Glutamatergic neuron (in vitro differentiated cells): ENCODE measurements at regions not wholly inside any gene's neighbourhood (a gene's known extent, or its start where the extent isn't known, plus 50 kb on each side); places are given as distances from the start of the nearest gene placed in this dataset.

Experiments
- DNase-seq: peaks from one replicate; pipeline ENCODE4 v3.0.0; 2022
- H3K27ac Mint-ChIP-seq: one replicate; pipeline ENCODE4 v1.8.0; 2020; ENCODE audit warnings: mild to moderate bottlenecking, mixed read lengths, inconsistent platforms; ENCODE audit not compliant: unreplicated experiment
- H3K27me3 Mint-ChIP-seq: one replicate; pipeline ENCODE4 v1.8.0; 2020; ENCODE audit warnings: mild to moderate bottlenecking, moderate library complexity, mixed read lengths, inconsistent platforms; ENCODE audit not compliant: unreplicated experiment
- H3K36me3 Mint-ChIP-seq: one replicate; pipeline ENCODE4 v1.8.0; 2020; ENCODE audit warnings: mild to moderate bottlenecking, mixed read lengths, inconsistent platforms; ENCODE audit not compliant: unreplicated experiment
- H3K4me1 Mint-ChIP-seq: one replicate; pipeline ENCODE4 v1.8.0; 2020; ENCODE audit warnings: mild to moderate bottlenecking, low read depth, mixed read lengths, inconsistent platforms; ENCODE audit not compliant: unreplicated experiment
- H3K4me3 Mint-ChIP-seq: one replicate; pipeline ENCODE4 v1.8.0; 2020; ENCODE audit warnings: mild to moderate bottlenecking, mixed read lengths, inconsistent platforms; ENCODE audit not compliant: unreplicated experiment
- H3K9me3 Mint-ChIP-seq: one replicate; pipeline ENCODE4 v1.8.0; 2020; ENCODE audit warnings: mild to moderate bottlenecking, moderate library complexity, mixed read lengths, inconsistent platforms; ENCODE audit not compliant: unreplicated experiment
- TF ChIP-seq, protein P1 (sequence below): fragments of 200-600 bp; sonication (generic); IDR thresholded peaks from one replicate; pipeline ENCODE4 v1.5.0; 2021; ENCODE audit not compliant: partially characterized antibody, unreplicated experiment

DNA sequence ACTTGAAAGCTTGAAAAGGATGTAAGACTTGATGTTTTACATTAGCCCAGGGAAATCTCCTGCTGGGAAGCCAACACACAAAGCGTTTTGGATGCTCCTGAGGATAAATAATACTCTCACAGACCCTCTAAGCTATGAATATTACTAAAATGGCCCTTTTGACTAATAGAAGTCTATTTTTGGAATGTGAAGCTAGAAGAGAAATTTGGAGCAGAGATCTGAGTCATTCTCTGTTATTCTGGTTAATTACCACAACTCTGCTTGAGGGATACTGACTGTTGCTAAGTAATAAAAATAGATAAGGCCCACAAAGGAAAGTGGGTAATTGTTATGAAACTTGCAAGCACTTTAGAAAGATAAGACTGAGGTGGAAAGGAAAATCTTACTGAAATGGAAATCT is 346.2 kb upstream of the STXBP6 start:
- H3K27me3 Mint-ChIP-seq: no peaks in the 10 kb centered on the region
- H3K36me3 Mint-ChIP-seq: no peaks in the 10 kb centered on the region
- peaks cover 2% of the 10 kb centered on the region for H3K4me1 Mint-ChIP-seq

DNA sequence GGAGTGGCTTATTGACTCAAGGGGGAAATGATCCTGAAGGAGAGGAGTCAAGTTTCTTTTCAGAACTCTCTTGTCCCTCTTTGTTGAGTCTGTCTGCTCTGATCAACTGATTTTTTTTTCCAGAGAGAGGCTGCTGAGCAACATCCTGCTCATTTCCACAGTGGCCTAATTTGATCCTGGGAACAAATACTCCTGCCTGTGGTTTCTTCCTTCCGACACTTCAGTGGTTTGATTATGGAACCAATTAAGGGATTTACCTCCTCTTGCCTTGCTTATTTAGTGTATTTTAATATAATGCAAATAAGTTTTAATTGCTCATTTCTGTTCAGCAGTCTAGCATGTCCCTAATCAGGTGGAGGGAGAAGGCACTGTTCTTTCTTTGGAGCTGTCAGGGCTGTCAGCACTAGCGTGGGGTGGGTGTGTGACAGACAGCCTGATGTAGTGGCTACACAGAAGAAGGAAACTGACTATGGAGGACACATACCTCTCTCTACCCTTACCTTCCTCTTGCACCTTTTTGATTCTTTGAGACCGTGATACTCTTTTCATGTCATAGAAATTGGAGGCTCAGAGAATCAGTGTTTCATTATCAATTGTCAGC is 344.9 kb upstream of the STXBP6 start:
- peaks cover 2% of the 10 kb centered on the region for H3K4me1 Mint-ChIP-seq
- no peaks in the 10 kb centered on the region for H3K27me3 Mint-ChIP-seq
- no peak for DNase-seq
- TF ChIP-seq, protein P1, sequence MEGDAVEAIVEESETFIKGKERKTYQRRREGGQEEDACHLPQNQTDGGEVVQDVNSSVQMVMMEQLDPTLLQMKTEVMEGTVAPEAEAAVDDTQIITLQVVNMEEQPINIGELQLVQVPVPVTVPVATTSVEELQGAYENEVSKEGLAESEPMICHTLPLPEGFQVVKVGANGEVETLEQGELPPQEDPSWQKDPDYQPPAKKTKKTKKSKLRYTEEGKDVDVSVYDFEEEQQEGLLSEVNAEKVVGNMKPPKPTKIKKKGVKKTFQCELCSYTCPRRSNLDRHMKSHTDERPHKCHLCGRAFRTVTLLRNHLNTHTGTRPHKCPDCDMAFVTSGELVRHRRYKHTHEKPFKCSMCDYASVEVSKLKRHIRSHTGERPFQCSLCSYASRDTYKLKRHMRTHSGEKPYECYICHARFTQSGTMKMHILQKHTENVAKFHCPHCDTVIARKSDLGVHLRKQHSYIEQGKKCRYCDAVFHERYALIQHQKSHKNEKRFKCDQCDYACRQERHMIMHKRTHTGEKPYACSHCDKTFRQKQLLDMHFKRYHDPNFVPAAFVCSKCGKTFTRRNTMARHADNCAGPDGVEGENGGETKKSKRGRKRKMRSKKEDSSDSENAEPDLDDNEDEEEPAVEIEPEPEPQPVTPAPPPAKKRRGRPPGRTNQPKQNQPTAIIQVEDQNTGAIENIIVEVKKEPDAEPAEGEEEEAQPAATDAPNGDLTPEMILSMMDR: no peak
- H3K4me3 Mint-ChIP-seq: no peak overlapping the region
- no peaks in the 10 kb centered on the region for H3K9me3 Mint-ChIP-seq
- H3K36me3 Mint-ChIP-seq: no peaks in the 10 kb centered on the region
- H3K27ac Mint-ChIP-seq: no peak overlapping the region

More for the DNA sequence above, 346.2 kb upstream of the STXBP6 start:
- DNase-seq: no peak
- TF ChIP-seq, protein P1: no peak
- no peak overlapping the region for H3K27ac Mint-ChIP-seq
- H3K9me3 Mint-ChIP-seq: no peaks in the 10 kb centered on the region
- no peak overlapping the region for H3K4me3 Mint-ChIP-seq

DNA sequence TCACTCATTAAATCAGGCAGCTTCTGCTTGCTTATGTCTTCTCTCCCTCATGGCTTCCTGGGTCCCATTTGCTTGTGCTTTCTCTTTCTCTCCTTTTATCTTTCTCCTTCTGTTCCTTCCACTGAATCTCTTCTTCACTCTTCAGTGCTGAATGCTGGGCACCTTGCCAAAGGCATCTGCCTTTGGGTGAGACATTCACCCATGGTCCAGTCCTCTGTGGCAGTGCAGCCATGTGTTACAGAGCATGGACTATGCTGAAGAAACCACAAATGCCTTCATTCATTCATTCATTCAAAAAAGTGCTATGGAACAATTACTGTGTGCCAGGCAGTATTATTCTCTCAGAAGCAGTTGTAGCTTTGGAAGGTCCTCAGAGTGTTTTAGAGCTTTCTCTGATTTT is 344.4 kb upstream of the STXBP6 start:
- TF ChIP-seq, protein P1: no peak
- peaks cover 2% of the 10 kb centered on the region for H3K4me1 Mint-ChIP-seq
- H3K9me3 Mint-ChIP-seq: no peaks in the 10 kb centered on the region
- no peaks in the 10 kb centered on the region for H3K36me3 Mint-ChIP-seq
- H3K27ac Mint-ChIP-seq: no peak overlapping the region
- H3K4me3 Mint-ChIP-seq: no peak overlapping the region
- DNase-seq: no peak
- no peaks in the 10 kb centered on the region for H3K27me3 Mint-ChIP-seq

DNA sequence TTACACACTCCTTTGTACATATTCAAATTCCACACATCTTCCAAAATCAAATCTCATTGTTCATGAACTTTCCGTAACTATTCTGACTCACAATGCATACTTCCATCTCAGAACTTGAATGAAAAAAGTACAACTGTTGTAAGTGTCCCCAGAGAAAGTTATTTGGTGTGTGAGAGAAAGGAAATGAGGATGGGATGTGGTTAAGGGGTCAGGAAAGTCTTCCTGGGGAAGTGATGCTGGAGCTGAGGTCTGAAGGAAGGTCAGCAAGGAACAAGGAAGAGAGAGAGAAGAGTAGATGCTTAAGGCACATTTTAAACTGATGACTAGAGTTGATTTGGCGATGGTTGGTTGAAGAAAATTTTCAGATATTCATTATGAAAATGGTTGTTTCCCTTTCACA is 340.0 kb upstream of the STXBP6 start:
- H3K36me3 Mint-ChIP-seq: no peaks in the 10 kb centered on the region
- TF ChIP-seq, protein P1: no peak
- no peaks in the 10 kb centered on the region for H3K27me3 Mint-ChIP-seq
- H3K27ac Mint-ChIP-seq: no peak overlapping the region
- H3K9me3 Mint-ChIP-seq: no peaks in the 10 kb centered on the region
- peaks cover 2% of the 10 kb centered on the region for H3K4me1 Mint-ChIP-seq
- DNase-seq: no peak
- H3K4me3 Mint-ChIP-seq: no peak overlapping the region

DNA sequence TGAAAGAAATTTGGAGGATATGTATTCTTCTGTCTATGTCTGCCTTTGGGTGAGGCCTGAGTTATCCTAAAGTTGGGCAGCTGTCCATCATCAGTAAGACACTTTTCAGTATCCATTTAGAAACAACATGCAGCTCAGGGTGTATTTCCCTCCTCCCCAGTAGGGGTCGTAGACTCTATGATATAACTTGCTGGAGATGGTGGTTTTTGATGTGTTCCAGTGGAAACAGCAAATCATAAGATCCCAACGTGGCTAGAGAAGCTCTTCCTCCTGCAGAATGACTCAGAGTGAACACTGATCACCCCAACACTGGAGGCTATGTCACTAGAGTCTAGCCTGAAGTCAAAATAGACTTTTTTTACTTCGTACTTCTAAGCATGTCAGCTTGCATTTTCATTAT is 331.6 kb upstream of the STXBP6 start:
- TF ChIP-seq, protein P1: peak; percentile 54
- H3K27ac Mint-ChIP-seq: no peak overlapping the region
- no peaks in the 10 kb centered on the region for H3K9me3 Mint-ChIP-seq
- H3K4me3 Mint-ChIP-seq: no peak overlapping the region
- no peaks in the 10 kb centered on the region for H3K27me3 Mint-ChIP-seq
- DNase-seq: no peak
- H3K36me3 Mint-ChIP-seq: no peaks in the 10 kb centered on the region
- no peaks in the 10 kb centered on the region for H3K4me1 Mint-ChIP-seq
